Tibial nerve (tissue), 4 donors: ENCODE measurements at regions not wholly inside any gene's neighbourhood (a gene's known extent, or its start where the extent isn't known, plus 50 kb on each side); places are given as distances from the start of the nearest gene placed in this dataset.

Experiments used
- CTCF ChIP-seq, 5 experiments: fragments of 200-600 bp in 3 of 5; fragments of 450-650 bp in 2 of 5; sonication (generic) in 3 of 5; IDR thresholded peaks; one replicate each; pipeline ENCODE4 v1.5.1; 2016 to 2019; ENCODE audit warnings: antibody characterized with exemption in 5 of 5, mild to moderate bottlenecking in 3 of 5, moderate library complexity in 2 of 5
- EP300 ChIP-seq, 2 donors: sonication (generic); formaldehyde crosslinking; IDR thresholded peaks; one replicate each; pipeline ENCODE4 v1.6.1; 2017; ENCODE audit warnings: antibody characterized with exemption in 2 of 2, mild to moderate bottlenecking in 1 of 2
- POLR2A ChIP-seq, 2 donors: fragments of 450-650 bp; IDR thresholded peaks; one replicate each; pipeline ENCODE4 v1.6.1; 2017; ENCODE audit warnings: antibody characterized with exemption in 2 of 2, mild to moderate bottlenecking in 2 of 2, moderate library complexity in 2 of 2

- TF ChIP-seq POLR2A (IDR thresholded peaks at IDR 0.05), result no peak
- TF ChIP-seq EP300 (IDR thresholded peaks at IDR 0.05), result no peak
- no peak for TF ChIP-seq CTCF (IDR thresholded peaks at IDR 0.05)
Observed at GRCh38 chrX:40422021-40422420, 158.7 kb upstream of the ATP6AP2 start.
